ENCODE measurements at regions not wholly inside any gene's neighbourhood (a gene's known extent, or its start where the extent isn't known, plus 50 kb on each side); places are given as distances from the start of the nearest gene placed in this dataset.

DNA sequence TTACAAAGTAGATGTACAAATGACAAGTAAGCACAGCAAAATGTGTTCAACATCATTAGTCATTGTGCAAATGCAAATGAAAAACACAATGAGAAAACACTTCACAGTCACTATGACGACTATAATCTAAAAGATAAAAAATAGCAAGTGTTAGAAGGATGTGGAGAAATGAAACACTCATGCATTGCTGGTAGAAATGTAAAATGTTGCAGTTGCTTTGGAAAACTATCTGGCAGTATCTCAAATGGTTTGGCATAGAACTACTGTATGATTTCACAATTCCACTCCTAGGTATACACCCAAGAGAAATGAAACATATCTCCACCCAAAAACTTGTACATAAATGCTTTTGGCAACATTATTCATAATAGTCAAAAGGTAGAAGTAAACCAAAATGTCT lies 459.7 kb upstream of the TRAM1L1 start:
- TF ChIP-seq CTCF (IDR thresholded peaks at IDR 0.05) = no peak
- no peak for TF ChIP-seq EP300 (IDR thresholded peaks at IDR 0.05)
- no peak for TF ChIP-seq POLR2AphosphoS5 (IDR thresholded peaks at IDR 0.05)

Measured in gastroesophageal sphincter (tissue), 3 donors.